HCT116 (cell line): ENCODE measurements at regions not wholly inside any gene's neighbourhood (a gene's known extent, or its start where the extent isn't known, plus 50 kb on each side); places are given as distances from the start of the nearest gene placed in this dataset.

Experiments used
- CEBPB ChIP-seq: IDR thresholded peaks from 2 replicates; pipeline ENCODE4 v1.6.1; 2012; ENCODE audit warnings: low read depth
- CTCF ChIP-seq, 3 experiments: fragments of 200-600 bp in 1 of 3; sonication (generic) in 1 of 3; IDR thresholded peaks in 2 of 3; conservative IDR thresholded peaks in 1 of 3; 2 replicates each; pipeline ENCODE4 v1.5.1; 2012 to 2017; ENCODE audit warnings: low read depth in 2 of 3, low read length in 2 of 3, antibody characterized with exemption in 1 of 3, borderline replicate concordance in 1 of 3, control low read depth in 1 of 3, mild to moderate bottlenecking in 1 of 3, mixed read lengths in 1 of 3, mixed run types in 1 of 3, moderate library complexity in 1 of 3; ENCODE audit not compliant: insufficient read depth in 1 of 3
- EZH2 ChIP-seq: fragments of 200-600 bp; sonication (generic); IDR thresholded peaks from 2 replicates; pipeline ENCODE4 v1.6.1; 2017; ENCODE audit warnings: antibody characterized with exemption, mixed run types
- JUND ChIP-seq: IDR thresholded peaks from 2 replicates; pipeline ENCODE4 v1.6.1; 2012
- MAX ChIP-seq: IDR thresholded peaks from 2 replicates; pipeline ENCODE4 v1.6.1; 2012
- POLR2A ChIP-seq: IDR thresholded peaks from 2 replicates; pipeline ENCODE4 v1.7.0; 2011; ENCODE audit warnings: borderline replicate concordance; ENCODE audit not compliant: insufficient read depth, insufficient read length; ENCODE audit errors: extremely low read depth
- REST ChIP-seq: IDR thresholded peaks from 2 replicates; pipeline ENCODE4 v1.6.1; 2012; ENCODE audit warnings: low read depth

GRCh38 chr1:9471679-9472078, 67.6 kb upstream of the SLC25A33 start:
- TF ChIP-seq CTCF (IDR thresholded peaks at IDR 0.05 in 2 of 3, conservative IDR thresholded peaks at IDR 0.05 in 1 of 3; ENCODE audit: borderline replicate concordance in 1 of 3, insufficient read depth in 1 of 3, low read depth in 2 of 3, low read length in 2 of 3) = no peak
- no peak for TF ChIP-seq EZH2
- no peak for TF ChIP-seq POLR2A
- no peak for TF ChIP-seq JUND
- TF ChIP-seq REST = no peak
- TF ChIP-seq CEBPB = no peak
- TF ChIP-seq MAX = no peak
